ENCODE measurements at regions not wholly inside any gene's neighbourhood (a gene's known extent, or its start where the extent isn't known, plus 50 kb on each side); places are given as distances from the start of the nearest gene placed in this dataset.

GRCh38 chrX:34576864-34577263 lies 80.2 kb downstream of the TMEM47 start:
- Mint-ChIP-seq H3K4me1 (ENCODE audit: low read depth) (no peaks in the 10 kb centered on the region), H3K4me3 (ENCODE audit: low read depth) (no peak overlapping the region), H3K36me3 (ENCODE audit: low read depth) (no peaks in the 10 kb centered on the region), H3K27me3 (ENCODE audit: low read depth) (no peaks in the 10 kb centered on the region), H3K9me3 (no peaks in the 10 kb centered on the region), H3K27ac (no peak overlapping the region)
- DNase-seq (ENCODE audit: low spot score): no peak
- intact Hi-C loops (cut with micrococcal nuclease): no loop called here

- Mint-ChIP-seq H3K27ac (no peak overlapping the region), H3K27me3 (ENCODE audit: low read depth) (no peaks in the 10 kb centered on the region), H3K4me1 (ENCODE audit: low read depth) (no peaks in the 10 kb centered on the region), H3K36me3 (ENCODE audit: low read depth) (no peaks in the 10 kb centered on the region), H3K9me3 (no peaks in the 10 kb centered on the region), H3K4me3 (ENCODE audit: low read depth) (no peak overlapping the region)
- DNase-seq (ENCODE audit: low spot score): no peak
- intact Hi-C loops (cut with micrococcal nuclease): no loop called here
These were observed 91.1 kb downstream of the TMEM47 start for GRCh38 chrX:34565981-34566380.

- Mint-ChIP-seq H3K27me3 (ENCODE audit: low read depth) (no peaks in the 10 kb centered on the region), H3K9me3 (peaks cover 3% of the 10 kb centered on the region), H3K27ac (no peak overlapping the region), H3K36me3 (ENCODE audit: low read depth) (no peaks in the 10 kb centered on the region), H3K4me1 (ENCODE audit: low read depth) (no peaks in the 10 kb centered on the region), H3K4me3 (ENCODE audit: low read depth) (no peak overlapping the region)
- intact Hi-C loops (cut with micrococcal nuclease): no loop called here
- no peak for DNase-seq (ENCODE audit: low spot score)
These were observed 93.3 kb downstream of the TMEM47 start for GRCh38 chrX:34563804-34564203.

- H3K4me3 Mint-ChIP-seq (ENCODE audit: low read depth): no peak overlapping the region
- no peaks in the 10 kb centered on the region for H3K36me3 Mint-ChIP-seq (ENCODE audit: low read depth)
- peaks cover 3% of the 10 kb centered on the region for H3K9me3 Mint-ChIP-seq
- intact Hi-C loops (cut with micrococcal nuclease): no loop called here
- H3K27me3 Mint-ChIP-seq (ENCODE audit: low read depth): no peaks in the 10 kb centered on the region
- H3K4me1 Mint-ChIP-seq (ENCODE audit: low read depth): no peaks in the 10 kb centered on the region
- no peak overlapping the region for H3K27ac Mint-ChIP-seq
- no peak for DNase-seq (ENCODE audit: low spot score)
These were observed 94.0 kb downstream of the TMEM47 start for GRCh38 chrX:34563061-34563460.

- H3K4me1 Mint-ChIP-seq (ENCODE audit: low read depth): no peaks in the 10 kb centered on the region
- intact Hi-C loops (cut with micrococcal nuclease): no loop called here
- no peaks in the 10 kb centered on the region for H3K27me3 Mint-ChIP-seq (ENCODE audit: low read depth)
These were observed 95.1 kb downstream of the TMEM47 start for GRCh38 chrX:34562006-34562405.

DNA sequence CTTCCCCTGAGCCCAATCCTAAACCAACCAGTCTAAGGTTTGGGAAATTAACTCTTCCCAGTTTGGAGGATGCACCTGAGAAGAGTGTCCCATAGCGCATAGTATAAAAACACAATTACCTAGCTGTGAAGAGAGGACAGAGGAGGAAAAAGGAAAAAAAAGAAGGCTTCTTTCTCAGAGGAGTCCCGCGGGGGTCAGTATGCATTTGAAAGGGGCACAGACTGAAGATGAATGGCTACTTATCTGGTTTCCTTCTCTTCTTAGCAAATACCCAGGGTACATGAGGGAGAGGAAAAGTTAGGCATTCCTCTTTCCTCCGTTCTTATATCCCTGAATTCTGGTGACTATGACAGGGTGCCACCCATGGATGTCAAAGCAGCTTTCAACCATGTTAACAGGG lies 96.9 kb downstream of the TMEM47 start:
- Mint-ChIP-seq H3K4me3 (ENCODE audit: low read depth) (no peak overlapping the region), H3K27me3 (ENCODE audit: low read depth) (no peaks in the 10 kb centered on the region), H3K9me3 (peaks cover 7% of the 10 kb centered on the region), H3K4me1 (ENCODE audit: low read depth) (no peaks in the 10 kb centered on the region), H3K27ac (no peak overlapping the region), H3K36me3 (ENCODE audit: low read depth) (no peaks in the 10 kb centered on the region)
- intact Hi-C loops (cut with micrococcal nuclease): no loop called here
- DNase-seq (ENCODE audit: low spot score): no peak

More at GRCh38 chrX:34562006-34562405, 95.1 kb downstream of the TMEM47 start:
- no peak overlapping the region for H3K27ac Mint-ChIP-seq
- DNase-seq (ENCODE audit: low spot score): no peak
- H3K36me3 Mint-ChIP-seq (ENCODE audit: low read depth): no peaks in the 10 kb centered on the region
- H3K4me3 Mint-ChIP-seq (ENCODE audit: low read depth): no peak overlapping the region
- peaks cover 3% of the 10 kb centered on the region for H3K9me3 Mint-ChIP-seq

- H3K4me1 Mint-ChIP-seq (ENCODE audit: low read depth): no peaks in the 10 kb centered on the region
- no peak overlapping the region for H3K4me3 Mint-ChIP-seq (ENCODE audit: low read depth)
- no peak for DNase-seq (ENCODE audit: low spot score)
- intact Hi-C loops (cut with micrococcal nuclease): no loop called here
- H3K27me3 Mint-ChIP-seq (ENCODE audit: low read depth): no peaks in the 10 kb centered on the region
- no peaks in the 10 kb centered on the region for H3K36me3 Mint-ChIP-seq (ENCODE audit: low read depth)
- no peak overlapping the region for H3K27ac Mint-ChIP-seq
- peaks cover 7% of the 10 kb centered on the region for H3K9me3 Mint-ChIP-seq
These were observed 97.8 kb downstream of the TMEM47 start for GRCh38 chrX:34559325-34559724.

- Mint-ChIP-seq H3K27me3 (ENCODE audit: low read depth) (no peaks in the 10 kb centered on the region), H3K9me3 (peaks cover 7% of the 10 kb centered on the region), H3K27ac (no peak overlapping the region), H3K36me3 (ENCODE audit: low read depth) (no peaks in the 10 kb centered on the region), H3K4me3 (ENCODE audit: low read depth) (no peak overlapping the region), H3K4me1 (ENCODE audit: low read depth) (no peaks in the 10 kb centered on the region)
- no peak for DNase-seq (ENCODE audit: low spot score)
- intact Hi-C loops (cut with micrococcal nuclease): no loop called here
These were observed 99.4 kb downstream of the TMEM47 start for GRCh38 chrX:34557733-34558132.

DNA sequence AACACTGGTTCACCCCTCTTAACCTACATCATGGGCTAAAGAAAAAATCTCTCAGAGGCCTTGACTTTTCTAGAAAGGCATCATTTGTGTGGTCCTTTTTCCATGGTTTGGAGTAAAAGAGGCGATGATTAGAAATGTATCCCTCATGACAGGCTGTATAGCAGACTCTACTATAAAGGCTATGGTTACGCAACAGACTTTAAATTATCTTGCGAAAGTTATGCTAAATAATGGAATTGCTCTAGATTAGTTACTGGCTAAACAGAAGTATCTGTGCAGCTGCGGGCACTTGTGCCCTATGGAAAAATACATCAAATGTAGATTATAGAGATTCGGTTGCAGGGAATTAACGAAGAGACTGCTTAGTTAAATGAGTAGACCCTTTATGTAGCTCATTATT lies 101.6 kb downstream of the TMEM47 start:
- intact Hi-C loops (cut with micrococcal nuclease): no loop called here
- Mint-ChIP-seq H3K27ac (no peak overlapping the region), H3K4me3 (ENCODE audit: low read depth) (no peak overlapping the region), H3K9me3 (peaks cover 7% of the 10 kb centered on the region), H3K36me3 (ENCODE audit: low read depth) (no peaks in the 10 kb centered on the region), H3K27me3 (ENCODE audit: low read depth) (no peaks in the 10 kb centered on the region), H3K4me1 (ENCODE audit: low read depth) (no peaks in the 10 kb centered on the region)
- DNase-seq (ENCODE audit: low spot score): no peak

DNA sequence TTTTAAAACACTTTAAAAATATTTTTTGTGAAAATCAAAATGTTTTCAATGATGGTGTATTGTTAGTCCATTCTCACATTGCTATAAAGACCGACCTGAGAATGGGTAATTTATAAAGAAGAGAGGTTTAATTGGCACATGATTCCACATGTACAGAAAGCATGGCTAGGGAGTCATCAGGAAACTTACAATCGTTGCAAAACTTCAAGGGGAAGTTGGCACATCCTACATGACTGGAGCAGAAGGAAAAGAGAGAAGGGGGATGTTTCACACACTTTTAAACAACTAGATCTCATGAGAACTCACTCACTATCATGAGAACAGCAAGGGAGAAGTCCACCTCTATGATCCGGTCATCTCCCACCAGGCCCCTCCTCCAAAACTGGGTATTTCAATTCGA lies 110.7 kb downstream of the TMEM47 start:
- intact Hi-C loops (cut with micrococcal nuclease): no loop called here
- no peaks in the 10 kb centered on the region for H3K27me3 Mint-ChIP-seq (ENCODE audit: low read depth)
- no peak for DNase-seq (ENCODE audit: low spot score)
- no peaks in the 10 kb centered on the region for H3K9me3 Mint-ChIP-seq
- no peak overlapping the region for H3K4me3 Mint-ChIP-seq (ENCODE audit: low read depth)
- H3K4me1 Mint-ChIP-seq (ENCODE audit: low read depth): no peaks in the 10 kb centered on the region
- H3K36me3 Mint-ChIP-seq (ENCODE audit: low read depth): no peaks in the 10 kb centered on the region
- no peak overlapping the region for H3K27ac Mint-ChIP-seq

GRCh38 chrX:34528081-34528480 lies 129.0 kb downstream of the TMEM47 start:
- intact Hi-C loops (cut with micrococcal nuclease): no loop called here
- Mint-ChIP-seq H3K27me3 (ENCODE audit: low read depth) (no peaks in the 10 kb centered on the region), H3K27ac (no peak overlapping the region), H3K9me3 (no peaks in the 10 kb centered on the region), H3K36me3 (ENCODE audit: low read depth) (no peaks in the 10 kb centered on the region), H3K4me3 (ENCODE audit: low read depth) (no peak overlapping the region), H3K4me1 (ENCODE audit: low read depth) (no peaks in the 10 kb centered on the region)
- DNase-seq (ENCODE audit: low spot score): no peak

DNA sequence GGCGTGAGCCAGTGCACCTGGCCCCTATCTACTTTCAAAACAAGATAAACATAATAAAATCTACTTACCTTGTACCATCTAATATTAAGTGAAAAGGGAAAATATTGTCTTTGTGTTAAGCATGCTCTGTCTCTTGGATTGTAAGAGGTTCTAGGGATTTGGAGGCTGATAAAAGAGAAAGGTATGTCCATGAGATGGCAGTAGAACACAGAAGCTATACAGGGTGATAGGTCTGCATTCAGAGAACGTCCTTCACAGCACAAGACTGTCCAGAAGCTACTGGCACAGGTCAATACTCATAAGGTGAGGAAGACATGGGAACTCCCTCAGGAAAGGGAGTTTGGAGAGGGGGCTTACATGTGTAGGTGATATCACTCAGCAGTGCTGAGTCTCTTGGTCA lies 135.5 kb downstream of the TMEM47 start:
- H3K9me3 Mint-ChIP-seq: no peaks in the 10 kb centered on the region
- no peaks in the 10 kb centered on the region for H3K36me3 Mint-ChIP-seq (ENCODE audit: low read depth)
- intact Hi-C loops (cut with micrococcal nuclease): no loop called here
- H3K27me3 Mint-ChIP-seq (ENCODE audit: low read depth): no peaks in the 10 kb centered on the region
- no peaks in the 10 kb centered on the region for H3K4me1 Mint-ChIP-seq (ENCODE audit: low read depth)
- no peak overlapping the region for H3K27ac Mint-ChIP-seq
- no peak for DNase-seq (ENCODE audit: low spot score)
- no peak overlapping the region for H3K4me3 Mint-ChIP-seq (ENCODE audit: low read depth)

GRCh38 chrX:34509394-34509793 lies 147.7 kb downstream of the TMEM47 start:
- no peaks in the 10 kb centered on the region for H3K4me1 Mint-ChIP-seq (ENCODE audit: low read depth)
- peaks cover 3% of the 10 kb centered on the region for H3K9me3 Mint-ChIP-seq

GRCh38 chrX:34503119-34503518 lies 154.0 kb downstream of the TMEM47 start:
- no peaks in the 10 kb centered on the region for H3K27me3 Mint-ChIP-seq (ENCODE audit: low read depth)
- no peak overlapping the region for H3K4me3 Mint-ChIP-seq (ENCODE audit: low read depth)
- no peak for DNase-seq (ENCODE audit: low spot score)
- H3K4me1 Mint-ChIP-seq (ENCODE audit: low read depth): no peaks in the 10 kb centered on the region
- H3K27ac Mint-ChIP-seq: no peak overlapping the region
- peaks cover 12% of the 10 kb centered on the region for H3K9me3 Mint-ChIP-seq
- no peaks in the 10 kb centered on the region for H3K36me3 Mint-ChIP-seq (ENCODE audit: low read depth)
- intact Hi-C loops (cut with micrococcal nuclease): no loop called here

More at GRCh38 chrX:34509394-34509793, 147.7 kb downstream of the TMEM47 start:
- Mint-ChIP-seq H3K27me3 (ENCODE audit: low read depth) (no peaks in the 10 kb centered on the region), H3K36me3 (ENCODE audit: low read depth) (no peaks in the 10 kb centered on the region), H3K4me3 (ENCODE audit: low read depth) (no peak overlapping the region), H3K27ac (no peak overlapping the region)
- intact Hi-C loops (cut with micrococcal nuclease): no loop called here
- DNase-seq (ENCODE audit: low spot score): no peak
